Omental fat pad (tissue), 3 donors: ENCODE measurements at regions not wholly inside any gene's neighbourhood (a gene's known extent, or its start where the extent isn't known, plus 50 kb on each side); places are given as distances from the start of the nearest gene placed in this dataset.
"Not testable (repeated sequence)": the region's sequence is repeated elsewhere in the genome, so short reads cannot be mapped to it uniquely, and the experiment has no call there.

Experiments used
- ATAC-seq: fragments of 150-250 bp; one replicate; pipeline ENCODE4 v1.9.1; 2016; ENCODE audit warnings: mild to moderate bottlenecking, moderate library complexity; ENCODE audit not compliant: low FRiP score
- DNase-seq: peaks from one replicate; pipeline ENCODE4 v3.0.0-alpha.2; 2019; ENCODE audit warnings: low spot score
- TF ChIP-seq, protein P1 (sequence below), 3 donors: fragments of 450-650 bp; IDR thresholded peaks; one replicate each; pipeline ENCODE4 v1.5.1; 2016 to 2017; ENCODE audit warnings: antibody characterized with exemption in 3 of 3, mild to moderate bottlenecking in 3 of 3, moderate library complexity in 2 of 3

DNA sequence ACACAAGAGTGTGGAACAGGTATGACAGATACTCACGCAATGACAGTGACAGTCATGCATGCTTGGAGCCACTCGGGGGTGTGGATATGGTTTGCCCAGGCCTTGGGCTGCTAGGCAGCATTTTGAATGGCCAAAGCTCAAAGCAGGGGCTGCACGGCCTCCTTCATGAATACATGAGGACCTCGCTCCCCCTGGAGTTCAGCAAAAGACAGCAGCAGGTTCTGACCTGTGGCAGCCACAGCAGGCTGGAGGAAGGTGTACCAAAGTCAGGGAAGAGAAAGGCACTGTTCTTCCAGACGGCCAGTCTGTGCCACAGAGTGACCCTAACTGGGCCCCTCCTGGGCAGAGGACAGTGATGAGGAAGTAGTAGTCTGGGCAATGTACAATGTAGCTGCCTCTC lies 88.2 kb upstream of the C2CD4B start:
- ATAC-seq (no peak), DNase-seq (no peak)
- TF ChIP-seq, protein P1, sequence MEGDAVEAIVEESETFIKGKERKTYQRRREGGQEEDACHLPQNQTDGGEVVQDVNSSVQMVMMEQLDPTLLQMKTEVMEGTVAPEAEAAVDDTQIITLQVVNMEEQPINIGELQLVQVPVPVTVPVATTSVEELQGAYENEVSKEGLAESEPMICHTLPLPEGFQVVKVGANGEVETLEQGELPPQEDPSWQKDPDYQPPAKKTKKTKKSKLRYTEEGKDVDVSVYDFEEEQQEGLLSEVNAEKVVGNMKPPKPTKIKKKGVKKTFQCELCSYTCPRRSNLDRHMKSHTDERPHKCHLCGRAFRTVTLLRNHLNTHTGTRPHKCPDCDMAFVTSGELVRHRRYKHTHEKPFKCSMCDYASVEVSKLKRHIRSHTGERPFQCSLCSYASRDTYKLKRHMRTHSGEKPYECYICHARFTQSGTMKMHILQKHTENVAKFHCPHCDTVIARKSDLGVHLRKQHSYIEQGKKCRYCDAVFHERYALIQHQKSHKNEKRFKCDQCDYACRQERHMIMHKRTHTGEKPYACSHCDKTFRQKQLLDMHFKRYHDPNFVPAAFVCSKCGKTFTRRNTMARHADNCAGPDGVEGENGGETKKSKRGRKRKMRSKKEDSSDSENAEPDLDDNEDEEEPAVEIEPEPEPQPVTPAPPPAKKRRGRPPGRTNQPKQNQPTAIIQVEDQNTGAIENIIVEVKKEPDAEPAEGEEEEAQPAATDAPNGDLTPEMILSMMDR (IDR thresholded peaks at IDR 0.05): no peak

DNA sequence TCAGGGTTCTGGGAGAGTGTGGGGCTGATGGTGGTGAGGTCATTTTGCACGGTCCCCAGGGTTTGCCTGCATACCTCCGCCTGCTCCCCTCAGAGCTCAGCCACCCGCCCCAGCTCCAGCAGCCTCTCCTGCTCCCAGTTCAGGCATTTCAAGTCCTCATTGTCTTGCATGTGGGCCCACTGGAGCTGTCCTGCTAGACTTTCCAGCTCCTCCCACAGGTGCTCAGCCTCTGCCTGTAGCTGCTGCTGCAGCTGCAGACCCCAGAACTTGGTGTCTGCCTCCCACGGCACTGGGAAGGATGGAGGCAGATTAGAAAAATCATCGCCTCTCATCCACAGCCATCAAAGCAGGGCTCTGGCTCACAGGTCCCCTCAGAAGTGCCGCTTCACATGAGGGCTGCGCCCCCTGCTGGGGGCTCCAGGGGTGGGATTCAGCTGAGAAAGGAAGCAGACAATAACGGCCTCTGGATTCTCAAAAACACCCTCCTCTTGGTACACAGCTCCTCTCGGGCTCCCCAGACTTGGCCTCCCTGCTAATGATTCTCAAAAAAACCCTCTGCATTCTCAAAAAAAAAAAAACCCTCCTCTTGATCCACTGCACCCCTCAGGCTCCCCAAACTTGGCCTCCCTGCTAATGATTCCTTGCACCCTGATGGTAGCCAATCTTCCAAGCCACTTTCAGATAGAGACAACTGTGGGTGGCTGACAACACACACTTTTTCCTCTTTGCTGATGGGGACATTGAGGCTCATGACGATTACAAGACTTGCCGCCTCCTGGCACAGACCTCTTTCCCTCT lies 89.3 kb upstream of the C2CD4B start:
- DNase-seq: peak; percentile 63
- TF ChIP-seq, protein P1 (IDR thresholded peaks at IDR 0.05): no peak
- no peak for ATAC-seq

DNA sequence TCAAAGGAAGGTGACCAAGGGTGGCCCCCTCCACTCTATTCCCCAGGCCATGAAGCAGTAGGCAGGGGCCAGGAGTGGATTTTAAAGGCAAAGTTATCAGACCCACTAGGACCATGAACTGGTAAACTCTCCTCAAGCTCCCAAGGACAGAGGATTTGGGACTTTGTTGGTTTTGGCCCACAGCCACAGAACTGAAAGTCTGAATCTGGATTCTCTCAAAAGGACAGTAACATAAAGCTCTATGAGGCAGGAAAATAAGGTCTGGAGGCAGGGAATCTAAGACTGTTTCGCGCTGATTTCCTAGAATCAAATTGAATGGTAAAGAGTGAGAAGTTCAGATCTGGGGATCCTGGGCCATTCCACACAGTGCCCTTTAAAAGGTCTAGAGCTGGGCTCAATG lies 91.3 kb upstream of the C2CD4B start:
- not testable (repeated sequence) for DNase-seq, ATAC-seq

DNA sequence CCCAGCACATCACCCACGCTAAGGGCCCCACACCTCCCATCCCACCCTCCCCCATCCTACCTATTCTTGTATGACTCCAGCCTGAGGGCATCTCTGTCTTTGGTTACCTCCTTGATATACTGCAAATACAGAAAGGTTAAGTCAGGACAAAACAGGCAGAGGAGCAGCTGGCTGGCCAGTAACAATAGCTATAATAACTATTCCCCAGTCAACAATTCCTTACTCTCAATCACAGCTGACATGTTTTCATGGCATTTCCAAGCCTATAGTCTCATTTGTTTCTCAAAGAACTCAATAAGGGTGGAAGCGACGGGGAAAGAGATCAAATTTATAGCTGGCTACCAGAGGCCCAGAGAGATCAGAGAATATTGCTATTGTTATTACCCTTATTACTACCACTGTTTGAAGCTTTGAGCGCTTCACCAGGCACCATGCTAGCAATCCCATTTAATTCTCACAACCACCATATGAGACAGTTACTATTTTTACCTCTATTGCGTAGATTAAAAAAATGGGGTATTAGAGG lies 93.0 kb upstream of the C2CD4B start:
- TF ChIP-seq, protein P1 (IDR thresholded peaks at IDR 0.05): no peak
- no peak for DNase-seq
- no peak for ATAC-seq

DNA sequence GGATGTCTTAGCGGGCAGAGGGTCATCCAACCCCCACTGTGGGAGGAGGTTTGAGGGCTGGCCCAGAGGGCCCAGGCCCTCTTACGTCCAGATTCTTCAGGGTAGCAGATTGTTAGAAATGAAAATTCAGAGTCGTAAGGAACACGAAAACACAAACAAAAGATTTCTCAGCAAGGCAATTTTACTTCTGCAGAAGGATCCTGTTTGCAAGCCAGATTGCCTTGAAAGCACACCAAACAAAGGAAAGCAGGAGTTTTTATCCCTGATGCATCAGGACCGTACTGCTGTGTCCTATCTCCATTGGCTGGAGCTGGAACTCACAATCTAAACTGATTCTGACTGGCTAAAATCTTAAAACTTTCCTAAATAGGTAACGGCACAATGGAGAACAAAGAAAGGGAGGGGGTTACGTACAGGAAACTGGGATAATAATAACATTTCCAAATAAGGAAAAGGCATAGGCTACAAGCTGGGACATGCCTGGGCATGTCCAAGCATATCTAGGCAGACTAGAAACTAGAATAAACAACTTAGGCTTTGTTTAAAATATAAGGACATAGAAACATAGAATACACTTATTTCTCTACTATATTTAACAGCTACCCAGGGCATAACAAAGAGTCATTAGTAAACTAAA lies 97.3 kb upstream of the C2CD4B start:
- no peak for DNase-seq
- no peak for ATAC-seq
- TF ChIP-seq, protein P1 (IDR thresholded peaks at IDR 0.05): no peak

DNA sequence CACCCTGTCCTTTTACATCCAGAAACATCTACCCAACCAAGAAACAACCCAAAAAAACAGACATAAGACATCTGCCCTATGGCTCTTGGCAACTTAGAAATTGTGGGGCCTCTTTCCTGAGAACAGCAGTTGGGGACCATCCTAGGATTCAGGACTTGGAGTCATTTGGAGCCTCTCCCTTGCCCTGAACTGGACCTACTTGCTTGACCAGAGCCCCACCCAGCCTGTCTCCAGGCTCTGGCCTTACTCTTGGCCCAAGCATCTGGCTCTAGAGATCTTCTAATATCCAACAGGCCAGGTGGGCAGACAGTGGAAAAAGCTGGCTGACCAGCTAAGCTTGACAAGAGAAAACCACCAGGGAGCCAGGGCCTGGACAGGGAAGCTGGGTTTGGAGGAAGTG lies 99.1 kb upstream of the C2CD4B start:
- DNase-seq: no peak
- no peak for ATAC-seq
- TF ChIP-seq, protein P1 (IDR thresholded peaks at IDR 0.05): no peak

DNA sequence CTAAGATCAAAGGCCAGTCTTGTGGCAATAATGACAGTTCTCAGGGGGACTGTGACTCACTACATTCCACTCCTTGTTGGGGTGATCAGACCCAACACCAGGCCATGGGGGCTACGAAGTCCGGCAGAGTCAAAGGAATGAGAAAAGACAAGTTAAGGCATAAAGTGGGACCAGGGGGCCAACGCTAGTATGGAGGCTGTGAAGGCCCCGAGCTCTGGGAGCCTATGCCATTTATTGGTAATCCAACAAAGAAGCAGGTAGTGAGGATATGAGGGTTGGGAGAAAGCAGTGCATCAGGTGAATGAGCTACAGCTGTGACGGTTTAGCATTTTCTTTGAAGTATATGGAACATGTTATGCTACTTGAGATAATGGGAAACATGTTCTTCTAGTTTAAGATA lies 104.4 kb upstream of the C2CD4B start:
- ATAC-seq: no peak
- no peak for DNase-seq
- TF ChIP-seq, protein P1 (IDR thresholded peaks at IDR 0.05): no peak
